Keratinocyte (primary cell): ENCODE measurements at regions not wholly inside any gene's neighbourhood (a gene's known extent, or its start where the extent isn't known, plus 50 kb on each side); places are given as distances from the start of the nearest gene placed in this dataset.

Experiments
- EZH2 ChIP-seq: IDR thresholded peaks from one replicate; pipeline ENCODE4 v1.6.1; 2012; ENCODE audit warnings: inconsistent platforms, mild to moderate bottlenecking, low read length, moderate library complexity
- TF ChIP-seq, protein P1 (sequence below), 3 experiments: IDR thresholded peaks in 1 of 3; conservative IDR thresholded peaks in 1 of 3; optimal IDR thresholded peaks in 1 of 3; 2 replicates in 2 of 3; 3 replicates in 1 of 3; pipeline versions ENCODE3 to v1.5.1; 2011; ENCODE audit warnings: low read length in 3 of 3, mild to moderate bottlenecking in 3 of 3, moderate library complexity in 2 of 3, control low read depth in 1 of 3, inconsistent platforms in 1 of 3; ENCODE audit not compliant: insufficient read depth in 2 of 3; ENCODE audit errors: extremely low read depth in 1 of 3

- TF ChIP-seq, protein P1, sequence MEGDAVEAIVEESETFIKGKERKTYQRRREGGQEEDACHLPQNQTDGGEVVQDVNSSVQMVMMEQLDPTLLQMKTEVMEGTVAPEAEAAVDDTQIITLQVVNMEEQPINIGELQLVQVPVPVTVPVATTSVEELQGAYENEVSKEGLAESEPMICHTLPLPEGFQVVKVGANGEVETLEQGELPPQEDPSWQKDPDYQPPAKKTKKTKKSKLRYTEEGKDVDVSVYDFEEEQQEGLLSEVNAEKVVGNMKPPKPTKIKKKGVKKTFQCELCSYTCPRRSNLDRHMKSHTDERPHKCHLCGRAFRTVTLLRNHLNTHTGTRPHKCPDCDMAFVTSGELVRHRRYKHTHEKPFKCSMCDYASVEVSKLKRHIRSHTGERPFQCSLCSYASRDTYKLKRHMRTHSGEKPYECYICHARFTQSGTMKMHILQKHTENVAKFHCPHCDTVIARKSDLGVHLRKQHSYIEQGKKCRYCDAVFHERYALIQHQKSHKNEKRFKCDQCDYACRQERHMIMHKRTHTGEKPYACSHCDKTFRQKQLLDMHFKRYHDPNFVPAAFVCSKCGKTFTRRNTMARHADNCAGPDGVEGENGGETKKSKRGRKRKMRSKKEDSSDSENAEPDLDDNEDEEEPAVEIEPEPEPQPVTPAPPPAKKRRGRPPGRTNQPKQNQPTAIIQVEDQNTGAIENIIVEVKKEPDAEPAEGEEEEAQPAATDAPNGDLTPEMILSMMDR (optimal IDR thresholded peaks at IDR 0.05 in 1 of 3, IDR thresholded peaks at IDR 0.05 in 1 of 3, conservative IDR thresholded peaks at IDR 0.05 in 1 of 3; ENCODE audit: extremely low read depth in 1 of 3, insufficient read depth in 2 of 3, low read length in 3 of 3) = no peak
- TF ChIP-seq EZH2 = no peak
These were observed 74.1 kb downstream of the XCL2 start for GRCh38 chr1:168469690-168470089.
